Stimulated activated CD4-positive, alpha-beta T cell treated with anti-CD3 and anti-CD28 coated beads, Interleukin-15, amount 100 ng/mL, for 24 hours (primary cell): ENCODE measurements at regions not wholly inside any gene's neighbourhood (a gene's known extent, or its start where the extent isn't known, plus 50 kb on each side); places are given as distances from the start of the nearest gene placed in this dataset.

Source experiments
- DNase-seq: peaks from one replicate; pipeline ENCODE4 v3.0.0-alpha.2; 2020

GRCh38 chr12:59839514-59839913 is 243.7 kb downstream of the SLC16A7 start:
- no peak for DNase-seq

- DNase-seq: no peak
Observed at GRCh38 chr12:59843260-59843843, 247.5 kb downstream of the SLC16A7 start.

GRCh38 chr12:59844750-59845149 is 248.9 kb downstream of the SLC16A7 start:
- no peak for DNase-seq

GRCh38 chr12:59845293-59845692 is 249.5 kb downstream of the SLC16A7 start:
- no peak for DNase-seq

GRCh38 chr12:59847127-59847526 is 251.3 kb downstream of the SLC16A7 start:
- DNase-seq: no peak

- no peak for DNase-seq
Observed at GRCh38 chr12:59850268-59850667, 254.4 kb downstream of the SLC16A7 start.

- no peak for DNase-seq
Observed at GRCh38 chr12:59858508-59859170, 262.8 kb downstream of the SLC16A7 start.

GRCh38 chr12:59859171-59859510 is 263.3 kb downstream of the SLC16A7 start:
- DNase-seq: no peak

GRCh38 chr12:59861635-59862034 is 265.8 kb downstream of the SLC16A7 start:
- no peak for DNase-seq

- DNase-seq: no peak
Observed at GRCh38 chr12:59867055-59867454, 271.2 kb downstream of the SLC16A7 start.

- DNase-seq: no peak
Observed at GRCh38 chr12:59867689-59868088, 271.9 kb downstream of the SLC16A7 start.

- DNase-seq: no peak
Observed at GRCh38 chr12:59871779-59872178, 275.9 kb downstream of the SLC16A7 start.

- no peak for DNase-seq
Observed at GRCh38 chr12:59873136-59873535, 277.3 kb downstream of the SLC16A7 start.

GRCh38 chr12:59874781-59875180 is 279.0 kb downstream of the SLC16A7 start:
- DNase-seq: no peak

- no peak for DNase-seq
Observed at GRCh38 chr12:59886131-59886733, 290.4 kb downstream of the SLC16A7 start.

- no peak for DNase-seq
Observed at GRCh38 chr12:59887178-59887577, 291.3 kb downstream of the SLC16A7 start.

GRCh38 chr12:59890896-59891579 is 295.2 kb downstream of the SLC16A7 start:
- no peak for DNase-seq

GRCh38 chr12:59895166-59895775 is 299.4 kb downstream of the SLC16A7 start:
- DNase-seq: no peak

- no peak for DNase-seq
Observed at GRCh38 chr12:59904874-59905521, 309.2 kb downstream of the SLC16A7 start.

- no peak for DNase-seq
Observed at GRCh38 chr12:59911516-59911915, 315.7 kb downstream of the SLC16A7 start.

GRCh38 chr12:59916988-59917387 is 321.2 kb downstream of the SLC16A7 start:
- no peak for DNase-seq

- no peak for DNase-seq
Observed at GRCh38 chr12:59927032-59927431, 331.2 kb downstream of the SLC16A7 start.

- DNase-seq: no peak
Observed at GRCh38 chr12:59928416-59928815, 332.6 kb downstream of the SLC16A7 start.
